Vagina (tissue), 2 donors: ENCODE measurements at regions not wholly inside any gene's neighbourhood (a gene's known extent, or its start where the extent isn't known, plus 50 kb on each side); places are given as distances from the start of the nearest gene placed in this dataset.

ENCODE experiments used
- POLR2A ChIP-seq, 2 donors: fragments of 450-650 bp; IDR thresholded peaks; one replicate each; pipeline ENCODE4 v1.6.1; 2017; ENCODE audit warnings: antibody characterized with exemption in 2 of 2, mild to moderate bottlenecking in 2 of 2, moderate library complexity in 2 of 2
- POLR2AphosphoS5 ChIP-seq, 2 donors: sonication (generic); formaldehyde crosslinking; IDR thresholded peaks; one replicate each; pipeline ENCODE4 v1.9.0; 2017; ENCODE audit warnings: antibody characterized with exemption in 2 of 2, mild to moderate bottlenecking in 2 of 2, low read depth in 1 of 2; ENCODE audit not compliant: insufficient read depth in 1 of 2
- TF ChIP-seq, protein P1 (sequence below), 3 experiments: fragments of 450-650 bp in 2 of 3; fragments of 200-600 bp in 1 of 3; sonication (generic) in 1 of 3; IDR thresholded peaks; one replicate each; pipeline ENCODE4 v1.5.1; 2017 to 2019; ENCODE audit warnings: antibody characterized with exemption in 3 of 3, mild to moderate bottlenecking in 2 of 3, moderate library complexity in 2 of 3

DNA sequence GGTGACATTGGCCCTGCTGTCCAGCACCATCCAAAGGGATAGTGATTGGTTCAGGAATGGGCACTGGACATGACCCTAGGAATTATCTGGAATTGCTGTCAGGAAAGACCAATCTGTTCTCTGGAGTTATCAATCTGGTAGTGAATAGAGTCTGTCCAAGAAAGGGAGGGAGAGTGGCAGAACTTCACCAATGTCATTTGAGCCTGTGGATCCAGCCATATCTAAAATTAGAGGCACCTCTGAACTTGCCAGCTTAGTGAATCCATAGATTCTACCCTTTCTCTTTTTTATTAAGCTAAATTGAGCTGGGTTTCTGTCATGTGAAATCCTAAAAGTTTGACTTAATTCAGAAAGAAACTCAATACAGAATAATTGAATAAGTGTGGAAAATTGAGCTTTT is 93.9 kb downstream of the NKX2-1 start:
- TF ChIP-seq, protein P1, sequence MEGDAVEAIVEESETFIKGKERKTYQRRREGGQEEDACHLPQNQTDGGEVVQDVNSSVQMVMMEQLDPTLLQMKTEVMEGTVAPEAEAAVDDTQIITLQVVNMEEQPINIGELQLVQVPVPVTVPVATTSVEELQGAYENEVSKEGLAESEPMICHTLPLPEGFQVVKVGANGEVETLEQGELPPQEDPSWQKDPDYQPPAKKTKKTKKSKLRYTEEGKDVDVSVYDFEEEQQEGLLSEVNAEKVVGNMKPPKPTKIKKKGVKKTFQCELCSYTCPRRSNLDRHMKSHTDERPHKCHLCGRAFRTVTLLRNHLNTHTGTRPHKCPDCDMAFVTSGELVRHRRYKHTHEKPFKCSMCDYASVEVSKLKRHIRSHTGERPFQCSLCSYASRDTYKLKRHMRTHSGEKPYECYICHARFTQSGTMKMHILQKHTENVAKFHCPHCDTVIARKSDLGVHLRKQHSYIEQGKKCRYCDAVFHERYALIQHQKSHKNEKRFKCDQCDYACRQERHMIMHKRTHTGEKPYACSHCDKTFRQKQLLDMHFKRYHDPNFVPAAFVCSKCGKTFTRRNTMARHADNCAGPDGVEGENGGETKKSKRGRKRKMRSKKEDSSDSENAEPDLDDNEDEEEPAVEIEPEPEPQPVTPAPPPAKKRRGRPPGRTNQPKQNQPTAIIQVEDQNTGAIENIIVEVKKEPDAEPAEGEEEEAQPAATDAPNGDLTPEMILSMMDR (IDR thresholded peaks at IDR 0.05) = no peak
- no peak for TF ChIP-seq POLR2A (IDR thresholded peaks at IDR 0.05)
- no peak for TF ChIP-seq POLR2AphosphoS5 (IDR thresholded peaks at IDR 0.05; ENCODE audit: insufficient read depth in 1 of 2, low read depth in 1 of 2)
